ENCODE measurements at regions not wholly inside any gene's neighbourhood (a gene's known extent, or its start where the extent isn't known, plus 50 kb on each side); places are given as distances from the start of the nearest gene placed in this dataset.

- DNase-seq (ENCODE audit: extremely low read depth, low read depth), result no peak
- no peak for TF ChIP-seq CTCF (IDR thresholded peaks at IDR 0.05; ENCODE audit: low read depth, low read length)
These were observed 528.2 kb upstream of the C9orf72 start for GRCh38 chr9:28101509-28101908.

GRCh38 chr9:28105001-28105400 is 531.7 kb upstream of the C9orf72 start:
- TF ChIP-seq CTCF (IDR thresholded peaks at IDR 0.05; ENCODE audit: low read depth, low read length), result no peak
- no peak for DNase-seq (ENCODE audit: extremely low read depth, low read depth)

GRCh38 chr9:28120184-28120583 is 546.9 kb upstream of the C9orf72 start:
- no peak for DNase-seq (ENCODE audit: extremely low read depth, low read depth)
- TF ChIP-seq CTCF (IDR thresholded peaks at IDR 0.05; ENCODE audit: low read depth, low read length), result no peak

- DNase-seq (ENCODE audit: extremely low read depth, low read depth), result no peak
- TF ChIP-seq CTCF (IDR thresholded peaks at IDR 0.05; ENCODE audit: low read depth, low read length), result no peak
These were observed 547.3 kb upstream of the C9orf72 start for GRCh38 chr9:28120626-28121025.

GRCh38 chr9:28121366-28121765 is 548.1 kb upstream of the C9orf72 start:
- no peak for DNase-seq (ENCODE audit: extremely low read depth, low read depth)
- TF ChIP-seq CTCF (IDR thresholded peaks at IDR 0.05; ENCODE audit: low read depth, low read length), result no peak

GRCh38 chr9:28124917-28125316 is 551.6 kb upstream of the C9orf72 start:
- TF ChIP-seq CTCF (IDR thresholded peaks at IDR 0.05; ENCODE audit: low read depth, low read length), result no peak
- DNase-seq (ENCODE audit: extremely low read depth, low read depth), result no peak

GRCh38 chr9:28127101-28127500 is 553.8 kb upstream of the C9orf72 start:
- DNase-seq (ENCODE audit: extremely low read depth, low read depth), result no peak
- TF ChIP-seq CTCF (IDR thresholded peaks at IDR 0.05; ENCODE audit: low read depth, low read length), result no peak

All from AG09319 (cell line).